Spleen (tissue), 11 donors: ENCODE measurements at regions not wholly inside any gene's neighbourhood (a gene's known extent, or its start where the extent isn't known, plus 50 kb on each side); places are given as distances from the start of the nearest gene placed in this dataset.

Experiments
- DNase-seq: peaks from one replicate; pipeline ENCODE4 v3.0.0-alpha.2; 2020
- H3K27ac ChIP-seq, 8 donors: fragments of 200-600 bp; sonication (generic) in 7 of 8; 1 replicate in 4 of 8; 2 replicates in 4 of 8; pipeline versions ENCODE4 v1.5.0 to v1.8.0; 2016 to 2021; ENCODE audit warnings: inconsistent platforms in 4 of 8, mild to moderate bottlenecking in 4 of 8, moderate library complexity in 1 of 8
- H3K27me3 ChIP-seq, 7 donors: fragments of 200-600 bp; sonication (generic) in 6 of 7; replicated peaks in 1 of 7; 1 replicate in 4 of 7; 2 replicates in 3 of 7; pipeline versions ENCODE4 v1.5.0 to v1.8.0; 2016 to 2021; ENCODE audit warnings: inconsistent platforms in 3 of 7, mild to moderate bottlenecking in 1 of 7
- H3K36me3 ChIP-seq, 6 donors: fragments of 200-600 bp; sonication (generic) in 5 of 6; 1 replicate in 4 of 6; 2 replicates in 2 of 6; pipeline versions ENCODE4 v1.5.0 to v1.8.0; 2016 to 2021; ENCODE audit warnings: inconsistent platforms in 2 of 6
- H3K4me1 ChIP-seq, 6 donors: fragments of 200-600 bp; sonication (generic) in 5 of 6; 1 replicate in 3 of 6; 2 replicates in 3 of 6; pipeline versions ENCODE4 v1.5.0 to v1.8.0; 2016 to 2021; ENCODE audit warnings: inconsistent platforms in 3 of 6
- H3K4me3 ChIP-seq, 8 donors: fragments of 200-600 bp; sonication (generic) in 7 of 8; 1 replicate in 4 of 8; 2 replicates in 4 of 8; pipeline versions ENCODE4 v1.5.0 to v1.8.0; 2016 to 2021; ENCODE audit warnings: inconsistent platforms in 4 of 8, mild to moderate bottlenecking in 4 of 8, moderate library complexity in 2 of 8
- H3K9me3 ChIP-seq, 8 donors: fragments of 200-600 bp; sonication (generic) in 7 of 8; 1 replicate in 4 of 8; 2 replicates in 4 of 8; pipeline versions ENCODE4 v1.5.0 to v1.8.0; 2016 to 2021; ENCODE audit warnings: inconsistent platforms in 4 of 8
- CTCF ChIP-seq, 11 experiments: fragments of 200-600 bp in 7 of 11; fragments of 450-650 bp in 4 of 11; sonication (generic) in 4 of 11; IDR thresholded peaks in 8 of 11; conservative IDR thresholded peaks in 3 of 11; 1 replicate in 7 of 11; 2 replicates in 4 of 11; pipeline versions ENCODE4 v1.4.0 to v1.8.0; 2016 to 2021; ENCODE audit warnings: antibody characterized with exemption in 11 of 11, inconsistent platforms in 4 of 11, mild to moderate bottlenecking in 1 of 11
- POLR2A ChIP-seq, 3 donors: fragments of 450-650 bp; IDR thresholded peaks; one replicate each; pipeline ENCODE4 v1.5.1; 2017; ENCODE audit warnings: antibody characterized with exemption in 3 of 3, mild to moderate bottlenecking in 1 of 3
- POLR2AphosphoS5 ChIP-seq, 3 donors: sonication (generic); formaldehyde crosslinking; IDR thresholded peaks; one replicate each; pipeline ENCODE4 v1.5.1; 2017; ENCODE audit warnings: antibody characterized with exemption in 3 of 3
- WGBS, 5 donors: extraction: QIAGEN DNeasy Blood & Tissue Kit in 3 of 5; methylation state at CpG; one replicate each; pipeline versions ENCODE4 v1.1.5 to v1.1.7; 2013 to 2018; 5-methylcytosine and 5-hydroxymethylcytosine counted together
- intact Hi-C: fragments of 100-400 bp; cut with DNase I; formaldehyde crosslinking; loops from one replicate; pipeline ENCODE4 v1.15.0; 2023; ENCODE audit warnings: low total_unique reads
- donor health status: healthy with polysubstance abuse.
- donor health status: DM: no; HTN: no; CAD: no; lungs with moderate emphysema.
- donor health status: DM: no; HTN: no; CAD: no.
- donor health status: Bipolar disorder and iron deficiency.
- donor health status: healthy.
- donor health status: DM: no; HTN: no; CAD: no.
- donor health status: DM: yes; HTN: yes; CAD: no.

- 76 to 87% (median 79%) methylated on average over 4 of the region's 4 CpGs for WGBS, 5 donors
- Histone ChIP-seq H3K4me1 (no peaks in the 10 kb centered on the region), H3K27ac (no peak overlapping the region)
These were observed 456.6 kb upstream of the TLE4 start for GRCh38 chr9:79115176-79115575.

GRCh38 chr9:79116041-79116440 lies 455.7 kb upstream of the TLE4 start:
- no peaks in the 10 kb centered on the region for H3K9me3 ChIP-seq
- no peak for DNase-seq
- no peaks in the 10 kb centered on the region for H3K4me1 ChIP-seq
- no peak overlapping the region for H3K4me3 ChIP-seq
- no peak overlapping the region for H3K27ac ChIP-seq
- H3K27me3 ChIP-seq, result no peaks in the 10 kb centered on the region
- WGBS, 5 donors, result 77 to 92% (median 90%) methylated on average over 3 of the region's 3 CpGs
- intact Hi-C loops, result no loop called here
- no peaks in the 10 kb centered on the region for H3K36me3 ChIP-seq
- TF ChIP-seq POLR2AphosphoS5 (IDR thresholded peaks at IDR 0.05) (no peak), CTCF (IDR thresholded peaks at IDR 0.05 in 8 of 11, conservative IDR thresholded peaks at IDR 0.05 in 3 of 11) (no peak), POLR2A (IDR thresholded peaks at IDR 0.05) (no peak)

More at GRCh38 chr9:79115176-79115575, 456.6 kb upstream of the TLE4 start:
- Histone ChIP-seq H3K4me3 (no peak overlapping the region), H3K9me3 (no peaks in the 10 kb centered on the region), H3K27me3 (no peaks in the 10 kb centered on the region), H3K36me3 (no peaks in the 10 kb centered on the region)
- intact Hi-C loops, result no loop called here
- no peak for DNase-seq
- TF ChIP-seq POLR2A (IDR thresholded peaks at IDR 0.05) (no peak), CTCF (IDR thresholded peaks at IDR 0.05 in 8 of 11, conservative IDR thresholded peaks at IDR 0.05 in 3 of 11) (no peak), POLR2AphosphoS5 (IDR thresholded peaks at IDR 0.05) (no peak)

GRCh38 chr9:79116709-79117108 lies 455.1 kb upstream of the TLE4 start:
- Histone ChIP-seq H3K27me3 (no peaks in the 10 kb centered on the region), H3K9me3 (no peaks in the 10 kb centered on the region), H3K36me3 (no peaks in the 10 kb centered on the region), H3K27ac (no peak overlapping the region), H3K4me3 (no peak overlapping the region), H3K4me1 (no peaks in the 10 kb centered on the region)
- no peak for TF ChIP-seq CTCF (IDR thresholded peaks at IDR 0.05 in 8 of 11, conservative IDR thresholded peaks at IDR 0.05 in 3 of 11)
- TF ChIP-seq POLR2A (IDR thresholded peaks at IDR 0.05), result no peak
- TF ChIP-seq POLR2AphosphoS5 (IDR thresholded peaks at IDR 0.05), result no peak
- intact Hi-C loops, result no loop called here
- WGBS, 5 donors, result 87 to 95% (median 87%) methylated on average over 6 of the region's 6 CpGs
- DNase-seq, result no peak

GRCh38 chr9:79120533-79120932 lies 451.2 kb upstream of the TLE4 start:
- 54 to 80% (median 58%) methylated on average over 2 of the region's 2 CpGs for WGBS, 5 donors
- DNase-seq, result no peak
- intact Hi-C loops, result no loop called here
- no peaks in the 10 kb centered on the region for H3K27me3 ChIP-seq
- H3K9me3 ChIP-seq, result no peaks in the 10 kb centered on the region
- H3K4me3 ChIP-seq, result no peak overlapping the region
- H3K4me1 ChIP-seq, result no peaks in the 10 kb centered on the region
- no peaks in the 10 kb centered on the region for H3K36me3 ChIP-seq
- TF ChIP-seq POLR2AphosphoS5 (IDR thresholded peaks at IDR 0.05), result no peak
- TF ChIP-seq CTCF (IDR thresholded peaks at IDR 0.05 in 8 of 11, conservative IDR thresholded peaks at IDR 0.05 in 3 of 11), result no peak
- no peak for TF ChIP-seq POLR2A (IDR thresholded peaks at IDR 0.05)
- H3K27ac ChIP-seq, result no peak overlapping the region
